ENCODE measurements at regions not wholly inside any gene's neighbourhood (a gene's known extent, or its start where the extent isn't known, plus 50 kb on each side); places are given as distances from the start of the nearest gene placed in this dataset.

DNA sequence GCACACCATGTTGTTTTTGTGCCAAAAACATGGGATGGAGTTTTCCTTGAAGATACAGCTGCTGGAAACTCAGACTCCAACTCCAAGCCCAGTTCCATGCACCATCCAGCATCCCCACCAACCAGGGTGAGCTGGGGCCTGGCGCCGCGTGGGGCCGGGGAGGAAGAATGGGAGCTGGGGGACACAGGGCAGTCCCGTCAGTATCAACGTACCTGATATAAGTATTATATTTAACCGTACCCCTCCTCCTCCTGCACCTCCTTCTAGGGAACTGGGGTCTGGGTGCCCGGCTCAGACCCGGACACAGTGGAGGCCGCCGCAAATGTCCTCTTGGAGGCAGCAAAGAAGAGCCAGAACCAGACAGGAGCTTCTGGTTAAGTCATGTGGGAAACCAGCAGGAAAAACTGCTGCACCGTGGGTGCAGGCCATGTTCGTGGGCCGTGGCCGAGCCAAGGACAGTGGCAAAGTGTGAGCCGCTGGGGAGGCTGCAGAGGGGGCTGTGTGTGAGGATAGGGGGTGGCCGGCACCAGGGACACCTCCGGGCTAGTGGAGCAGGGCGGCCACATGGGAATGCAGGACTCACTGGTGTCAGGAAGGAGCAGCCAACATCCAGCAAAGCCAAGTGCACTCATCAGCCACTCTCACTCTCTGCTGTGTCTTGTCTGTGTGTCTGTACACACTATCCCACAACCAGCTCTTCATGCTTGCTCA is 112.6 kb downstream of the TMEM18 start:
- Histone ChIP-seq H3K27ac (no peak overlapping the region), H3K9me3 (no peaks in the 10 kb centered on the region), H3K36me3 (no peaks in the 10 kb centered on the region), H3K4me1 (peaks cover 25% of the 10 kb centered on the region), H3K27me3 (no peaks in the 10 kb centered on the region), H3K4me3 (no peak overlapping the region)
- intact Hi-C loops (cut with DNase I), result no loop called here
- peak in 1 of 2 donors; percentile 84 for DNase-seq (ENCODE audit: extremely low spot score in 2 of 2)
- TF ChIP-seq, protein P1, sequence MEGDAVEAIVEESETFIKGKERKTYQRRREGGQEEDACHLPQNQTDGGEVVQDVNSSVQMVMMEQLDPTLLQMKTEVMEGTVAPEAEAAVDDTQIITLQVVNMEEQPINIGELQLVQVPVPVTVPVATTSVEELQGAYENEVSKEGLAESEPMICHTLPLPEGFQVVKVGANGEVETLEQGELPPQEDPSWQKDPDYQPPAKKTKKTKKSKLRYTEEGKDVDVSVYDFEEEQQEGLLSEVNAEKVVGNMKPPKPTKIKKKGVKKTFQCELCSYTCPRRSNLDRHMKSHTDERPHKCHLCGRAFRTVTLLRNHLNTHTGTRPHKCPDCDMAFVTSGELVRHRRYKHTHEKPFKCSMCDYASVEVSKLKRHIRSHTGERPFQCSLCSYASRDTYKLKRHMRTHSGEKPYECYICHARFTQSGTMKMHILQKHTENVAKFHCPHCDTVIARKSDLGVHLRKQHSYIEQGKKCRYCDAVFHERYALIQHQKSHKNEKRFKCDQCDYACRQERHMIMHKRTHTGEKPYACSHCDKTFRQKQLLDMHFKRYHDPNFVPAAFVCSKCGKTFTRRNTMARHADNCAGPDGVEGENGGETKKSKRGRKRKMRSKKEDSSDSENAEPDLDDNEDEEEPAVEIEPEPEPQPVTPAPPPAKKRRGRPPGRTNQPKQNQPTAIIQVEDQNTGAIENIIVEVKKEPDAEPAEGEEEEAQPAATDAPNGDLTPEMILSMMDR (IDR thresholded peaks at IDR 0.05), result no peak
- no peak for TF ChIP-seq POLR2A (IDR thresholded peaks at IDR 0.05)
- TF ChIP-seq POLR2AphosphoS5 (IDR thresholded peaks at IDR 0.05; ENCODE audit: insufficient read depth in 1 of 2, low read depth in 1 of 2), result no peak

DNA sequence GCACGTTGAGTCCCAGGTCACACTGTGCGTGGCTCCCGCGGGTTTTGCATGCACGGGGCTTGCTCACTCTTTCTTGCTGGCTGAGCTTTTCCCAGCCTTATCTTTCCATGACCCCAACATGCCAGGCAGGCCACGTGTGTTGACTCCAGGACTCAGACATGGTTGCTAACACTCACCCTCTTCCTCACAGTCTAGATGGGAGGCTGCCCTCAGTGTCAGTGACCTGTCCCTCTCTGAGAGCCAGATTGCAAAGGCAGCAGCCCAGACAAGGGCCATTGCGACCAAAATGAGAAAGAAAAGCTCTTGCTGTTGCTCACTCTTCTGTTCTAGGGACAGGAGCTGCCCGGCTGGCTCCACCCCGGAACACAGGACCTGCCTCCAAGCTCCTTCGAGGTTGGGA is 113.7 kb downstream of the TMEM18 start:
- intact Hi-C loops (cut with DNase I), result no loop called here
- DNase-seq (ENCODE audit: extremely low spot score in 2 of 2), result no peak
- peaks cover 14% of the 10 kb centered on the region for H3K4me1 ChIP-seq
- H3K4me3 ChIP-seq, result no peak overlapping the region
- H3K27me3 ChIP-seq, result no peaks in the 10 kb centered on the region
- H3K27ac ChIP-seq, result no peak overlapping the region
- TF ChIP-seq, protein P1 (IDR thresholded peaks at IDR 0.05), result no peak
- no peak for TF ChIP-seq POLR2A (IDR thresholded peaks at IDR 0.05)
- no peak for TF ChIP-seq POLR2AphosphoS5 (IDR thresholded peaks at IDR 0.05; ENCODE audit: insufficient read depth in 1 of 2, low read depth in 1 of 2)
- no peaks in the 10 kb centered on the region for H3K9me3 ChIP-seq
- no peaks in the 10 kb centered on the region for H3K36me3 ChIP-seq

DNA sequence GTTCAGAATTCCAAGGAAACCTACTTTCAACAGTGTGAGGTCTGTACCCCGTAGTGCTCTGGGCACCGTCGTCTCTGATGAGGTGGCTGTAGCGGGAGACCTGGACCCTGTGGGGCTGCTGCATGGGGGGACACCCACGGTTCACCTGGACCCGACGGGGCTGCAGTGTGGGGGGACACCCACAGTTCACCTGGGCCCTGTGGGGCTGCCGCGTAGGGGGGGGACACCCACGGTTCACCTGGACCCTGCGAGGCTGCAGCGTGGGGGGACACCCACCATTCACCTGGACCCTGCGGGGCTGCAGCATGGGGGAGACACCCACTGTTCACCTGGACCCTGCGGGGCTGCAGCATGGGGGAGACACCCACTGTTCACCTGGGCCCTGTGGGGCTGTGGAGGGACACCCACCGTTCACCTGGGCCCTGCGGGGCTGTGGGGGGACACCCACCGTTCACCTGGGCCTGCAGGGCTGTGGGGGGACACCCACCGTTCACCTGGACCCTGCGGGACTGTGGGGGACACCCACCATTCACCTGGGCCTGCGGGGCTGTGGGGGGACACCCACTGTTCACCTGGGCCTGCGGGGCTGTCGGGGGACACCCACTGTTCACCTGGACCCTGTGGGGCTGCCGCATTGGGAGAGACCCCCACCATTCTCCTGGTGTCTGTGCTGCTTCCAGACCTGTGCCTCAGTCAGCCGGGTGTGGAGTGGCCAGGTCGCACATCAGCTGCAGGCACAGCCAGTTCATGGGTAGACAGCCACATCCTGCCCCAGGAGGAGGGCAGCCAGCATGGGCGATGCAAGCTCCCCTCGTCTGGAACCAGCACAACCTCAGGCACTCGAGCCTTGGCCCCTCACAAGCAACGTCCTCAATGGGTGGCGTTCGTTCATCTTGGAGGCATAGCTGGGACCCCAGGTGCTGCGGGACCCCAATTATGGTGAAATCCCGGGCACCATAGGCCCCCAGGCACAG is 114.5 kb downstream of the TMEM18 start:
- intact Hi-C loops (cut with DNase I), result no loop called here
- Histone ChIP-seq H3K36me3 (no peaks in the 10 kb centered on the region), H3K4me1 (peaks cover 9% of the 10 kb centered on the region), H3K4me3 (no peak overlapping the region), H3K27me3 (no peaks in the 10 kb centered on the region), H3K9me3 (no peaks in the 10 kb centered on the region), H3K27ac (no peak overlapping the region)
- TF ChIP-seq, protein P1 (IDR thresholded peaks at IDR 0.05), result no peak
- TF ChIP-seq POLR2AphosphoS5 (IDR thresholded peaks at IDR 0.05; ENCODE audit: insufficient read depth in 1 of 2, low read depth in 1 of 2) (no peak), POLR2A (IDR thresholded peaks at IDR 0.05) (no peak)
- DNase-seq (ENCODE audit: extremely low spot score in 2 of 2), result no peak

DNA sequence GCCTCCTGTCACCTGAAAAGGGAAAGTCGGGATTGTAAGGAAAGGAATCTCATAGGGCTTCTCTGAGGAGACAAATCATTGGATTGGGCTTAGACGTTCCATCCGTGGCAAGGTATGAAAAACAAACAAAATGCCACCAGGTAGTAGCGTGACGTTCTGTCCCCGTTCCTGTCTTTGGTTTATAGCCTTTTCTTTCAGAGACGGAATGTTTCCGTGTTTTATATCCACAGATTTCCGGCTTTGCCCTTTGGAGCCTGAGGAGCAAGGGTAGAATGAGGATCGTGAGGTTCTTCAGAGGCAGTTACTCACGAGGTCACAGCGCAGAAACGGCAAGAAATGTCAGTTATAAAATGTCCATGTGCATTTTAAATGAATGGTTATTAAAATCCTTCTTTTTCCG is 118.3 kb downstream of the TMEM18 start:
- Histone ChIP-seq H3K4me3 (no peak overlapping the region), H3K4me1 (no peaks in the 10 kb centered on the region), H3K36me3 (no peaks in the 10 kb centered on the region), H3K27ac (no peak overlapping the region), H3K27me3 (no peaks in the 10 kb centered on the region), H3K9me3 (no peaks in the 10 kb centered on the region)
- intact Hi-C loops (cut with DNase I), result no loop called here
- DNase-seq (ENCODE audit: extremely low spot score in 2 of 2), result no peak
- TF ChIP-seq POLR2A (IDR thresholded peaks at IDR 0.05), result no peak
- TF ChIP-seq, protein P1 (IDR thresholded peaks at IDR 0.05), result no peak

DNA sequence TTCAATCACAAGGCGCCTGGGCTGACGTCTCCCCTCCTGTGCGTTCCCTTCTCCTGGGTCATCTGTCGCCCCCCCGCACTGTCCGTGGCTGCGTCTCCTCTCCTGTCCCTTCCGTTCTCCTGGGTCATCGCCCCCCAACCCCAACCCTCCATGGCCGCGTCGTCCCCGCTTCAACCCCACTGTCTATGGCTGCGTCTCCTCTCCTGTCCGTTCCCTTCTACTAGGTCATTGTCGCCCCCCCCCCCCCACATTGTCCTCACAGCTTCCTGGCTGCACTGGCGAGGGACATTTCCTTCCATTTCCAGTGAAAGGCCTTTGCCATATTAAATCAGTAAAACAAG is 118.9 kb downstream of the TMEM18 start:
- Histone ChIP-seq H3K9me3 (no peaks in the 10 kb centered on the region), H3K27me3 (no peaks in the 10 kb centered on the region), H3K4me3 (no peak overlapping the region), H3K4me1 (no peaks in the 10 kb centered on the region), H3K27ac (no peak overlapping the region), H3K36me3 (no peaks in the 10 kb centered on the region)
- DNase-seq (ENCODE audit: extremely low spot score in 2 of 2), result no peak
- TF ChIP-seq POLR2AphosphoS5 (IDR thresholded peaks at IDR 0.05; ENCODE audit: insufficient read depth in 1 of 2, low read depth in 1 of 2) (no peak), POLR2A (IDR thresholded peaks at IDR 0.05) (no peak)
- TF ChIP-seq, protein P1 (IDR thresholded peaks at IDR 0.05), result no peak
- intact Hi-C loops (cut with DNase I), result no loop called here

Measured in vagina (tissue), 2 donors.